ENCODE measurements at regions not wholly inside any gene's neighbourhood (a gene's known extent, or its start where the extent isn't known, plus 50 kb on each side); places are given as distances from the start of the nearest gene placed in this dataset.

DNA sequence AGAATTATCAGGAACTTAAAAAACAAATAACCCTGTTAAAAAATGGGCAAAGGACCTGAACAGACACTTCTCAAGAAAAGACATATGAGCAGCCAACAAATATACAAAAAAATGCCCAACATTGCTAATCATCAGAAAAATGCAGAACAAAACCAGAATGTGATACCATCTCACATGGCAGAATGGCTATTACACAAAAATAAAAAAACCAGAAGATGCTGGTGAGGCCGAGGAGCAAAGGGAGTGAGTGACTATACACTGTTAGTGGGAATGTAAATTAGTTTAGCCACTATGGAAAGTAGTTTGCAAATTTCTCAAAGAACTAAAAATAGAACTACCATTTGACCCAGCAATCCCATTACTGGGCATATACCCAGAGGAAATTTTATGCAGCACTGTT is 95.8 kb upstream of the DSEL start:
- H3K4me1 ChIP-seq (ENCODE audit: control insufficient read depth in 2 of 3, insufficient read depth in 2 of 3, low read depth in 1 of 3, low read length in 3 of 3), result no peaks in the 10 kb centered on the region
- no peak overlapping the region for H3K9ac ChIP-seq (ENCODE audit: low read length in 3 of 3)
- intact Hi-C loops (cut with DNase I), result no loop called here
- TF ChIP-seq, protein P1, sequence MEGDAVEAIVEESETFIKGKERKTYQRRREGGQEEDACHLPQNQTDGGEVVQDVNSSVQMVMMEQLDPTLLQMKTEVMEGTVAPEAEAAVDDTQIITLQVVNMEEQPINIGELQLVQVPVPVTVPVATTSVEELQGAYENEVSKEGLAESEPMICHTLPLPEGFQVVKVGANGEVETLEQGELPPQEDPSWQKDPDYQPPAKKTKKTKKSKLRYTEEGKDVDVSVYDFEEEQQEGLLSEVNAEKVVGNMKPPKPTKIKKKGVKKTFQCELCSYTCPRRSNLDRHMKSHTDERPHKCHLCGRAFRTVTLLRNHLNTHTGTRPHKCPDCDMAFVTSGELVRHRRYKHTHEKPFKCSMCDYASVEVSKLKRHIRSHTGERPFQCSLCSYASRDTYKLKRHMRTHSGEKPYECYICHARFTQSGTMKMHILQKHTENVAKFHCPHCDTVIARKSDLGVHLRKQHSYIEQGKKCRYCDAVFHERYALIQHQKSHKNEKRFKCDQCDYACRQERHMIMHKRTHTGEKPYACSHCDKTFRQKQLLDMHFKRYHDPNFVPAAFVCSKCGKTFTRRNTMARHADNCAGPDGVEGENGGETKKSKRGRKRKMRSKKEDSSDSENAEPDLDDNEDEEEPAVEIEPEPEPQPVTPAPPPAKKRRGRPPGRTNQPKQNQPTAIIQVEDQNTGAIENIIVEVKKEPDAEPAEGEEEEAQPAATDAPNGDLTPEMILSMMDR (IDR thresholded peaks at IDR 0.05; ENCODE audit: borderline replicate concordance, extremely low read depth, insufficient read depth), result no peak
- H3K27me3 ChIP-seq (ENCODE audit: control insufficient read depth, insufficient read depth, low read length), result no peaks in the 10 kb centered on the region
- H3K27ac ChIP-seq (ENCODE audit: low read depth in 2 of 2, low read length in 2 of 2), result no peak overlapping the region
- no peak overlapping the region for H3K4me3 ChIP-seq (ENCODE audit: low read length in 3 of 3)
- no peaks in the 10 kb centered on the region for H3K36me3 ChIP-seq (ENCODE audit: control insufficient read depth in 2 of 3, insufficient read depth in 3 of 3, low read length in 3 of 3)
- no peak for DNase-seq
- H3K9me3 ChIP-seq (ENCODE audit: control insufficient read depth in 2 of 3, insufficient read depth in 1 of 3, low read length in 3 of 3), result no peaks in the 10 kb centered on the region
- FAIRE-seq, result no peak

GRCh38 chr18:67608615-67609273 is 92.2 kb upstream of the DSEL start:
- no peaks in the 10 kb centered on the region for H3K9me3 ChIP-seq (ENCODE audit: control insufficient read depth in 2 of 3, insufficient read depth in 1 of 3, low read length in 3 of 3)
- no peaks in the 10 kb centered on the region for H3K36me3 ChIP-seq (ENCODE audit: control insufficient read depth in 2 of 3, insufficient read depth in 3 of 3, low read length in 3 of 3)
- no peaks in the 10 kb centered on the region for H3K27me3 ChIP-seq (ENCODE audit: control insufficient read depth, insufficient read depth, low read length)
- FAIRE-seq (no peak), DNase-seq (no peak)
- intact Hi-C loops (cut with DNase I), result no loop called here
- no peak overlapping the region for H3K27ac ChIP-seq (ENCODE audit: low read depth in 2 of 2, low read length in 2 of 2)
- H3K9ac ChIP-seq (ENCODE audit: low read length in 3 of 3), result no peak overlapping the region
- H3K4me1 ChIP-seq (ENCODE audit: control insufficient read depth in 2 of 3, insufficient read depth in 2 of 3, low read depth in 1 of 3, low read length in 3 of 3), result no peaks in the 10 kb centered on the region
- H3K4me3 ChIP-seq (ENCODE audit: low read length in 3 of 3), result no peak overlapping the region
- TF ChIP-seq, protein P1 (IDR thresholded peaks at IDR 0.05; ENCODE audit: borderline replicate concordance, extremely low read depth, insufficient read depth), result no peak

- intact Hi-C loops (cut with DNase I), result no loop called here
- H3K4me1 ChIP-seq (ENCODE audit: control insufficient read depth in 2 of 3, insufficient read depth in 2 of 3, low read depth in 1 of 3, low read length in 3 of 3), result no peaks in the 10 kb centered on the region
- FAIRE-seq (no peak), DNase-seq (no peak)
- no peak overlapping the region for H3K27ac ChIP-seq (ENCODE audit: low read depth in 2 of 2, low read length in 2 of 2)
- H3K4me3 ChIP-seq (ENCODE audit: low read length in 3 of 3), result no peak overlapping the region
- no peaks in the 10 kb centered on the region for H3K36me3 ChIP-seq (ENCODE audit: control insufficient read depth in 2 of 3, insufficient read depth in 3 of 3, low read length in 3 of 3)
- TF ChIP-seq, protein P1 (IDR thresholded peaks at IDR 0.05; ENCODE audit: borderline replicate concordance, extremely low read depth, insufficient read depth), result no peak
- no peaks in the 10 kb centered on the region for H3K9me3 ChIP-seq (ENCODE audit: control insufficient read depth in 2 of 3, insufficient read depth in 1 of 3, low read length in 3 of 3)
- H3K9ac ChIP-seq (ENCODE audit: low read length in 3 of 3), result no peak overlapping the region
- H3K27me3 ChIP-seq (ENCODE audit: control insufficient read depth, insufficient read depth, low read length), result no peaks in the 10 kb centered on the region
Observed at GRCh38 chr18:67608191-67608590, 91.7 kb upstream of the DSEL start.
